HepG2 (cell line): ENCODE measurements at regions not wholly inside any gene's neighbourhood (a gene's known extent, or its start where the extent isn't known, plus 50 kb on each side); places are given as distances from the start of the nearest gene placed in this dataset.

Source experiments
- HDAC1 ChIP-seq: sonication (generic); formaldehyde crosslinking; IDR thresholded peaks from 2 replicates; pipeline ENCODE4 v1.5.1; 2020; ENCODE audit warnings: mild to moderate bottlenecking, missing genetic modification reagents
- MIXL1 ChIP-seq: IDR thresholded peaks from 2 replicates; pipeline ENCODE4 v1.6.1; 2016
- RCOR2 ChIP-seq: IDR thresholded peaks from 2 replicates; pipeline ENCODE4 v1.6.1; 2016; ENCODE audit warnings: missing biosample characterization, missing genetic modification reagents
- THAP11 ChIP-seq: IDR thresholded peaks from 2 replicates; pipeline ENCODE4 v1.6.1; 2016; ENCODE audit warnings: missing biosample characterization, missing genetic modification reagents
- XRCC5 ChIP-seq: fragments of 200-400 bp; formaldehyde crosslinking; optimal IDR thresholded peaks from 2 replicates; pipeline ENCODE3; 2017; ENCODE audit warnings: mild to moderate bottlenecking, low read length
- ZNF180 ChIP-seq: sonication (generic); formaldehyde crosslinking; IDR thresholded peaks from 2 replicates; pipeline ENCODE4 v1.4.0; 2020; ENCODE audit warnings: low read depth, missing genetic modification reagents, borderline replicate concordance
- ZNF589 ChIP-seq: sonication (generic); formaldehyde crosslinking; conservative IDR thresholded peaks from 2 replicates; pipeline ENCODE4 v1.8.0; 2022; ENCODE audit warnings: mild to moderate bottlenecking, moderate library complexity, missing genetic modification reagents
- ZSCAN22 ChIP-seq: sonication (generic); formaldehyde crosslinking; IDR thresholded peaks from 2 replicates; pipeline ENCODE4 v1.4.0; 2020; ENCODE audit warnings: mild to moderate bottlenecking, missing genetic modification reagents
- TF ChIP-seq, protein P1 (sequence below): sonication (generic); formaldehyde crosslinking; IDR thresholded peaks from 2 replicates; pipeline ENCODE4 v1.5.0; 2020; ENCODE audit warnings: missing genetic modification reagents
- TF ChIP-seq, protein P2 (sequence below): sonication (generic); formaldehyde crosslinking; IDR thresholded peaks from 2 replicates; pipeline ENCODE4 v1.4.0; 2020; ENCODE audit warnings: missing genetic modification reagents, low read depth, mild to moderate bottlenecking, borderline replicate concordance
- TF ChIP-seq, protein P3 (sequence below): sonication (generic); formaldehyde crosslinking; conservative IDR thresholded peaks from 2 replicates; pipeline ENCODE4 v1.8.1; 2023; ENCODE audit warnings: missing genetic modification reagents

DNA sequence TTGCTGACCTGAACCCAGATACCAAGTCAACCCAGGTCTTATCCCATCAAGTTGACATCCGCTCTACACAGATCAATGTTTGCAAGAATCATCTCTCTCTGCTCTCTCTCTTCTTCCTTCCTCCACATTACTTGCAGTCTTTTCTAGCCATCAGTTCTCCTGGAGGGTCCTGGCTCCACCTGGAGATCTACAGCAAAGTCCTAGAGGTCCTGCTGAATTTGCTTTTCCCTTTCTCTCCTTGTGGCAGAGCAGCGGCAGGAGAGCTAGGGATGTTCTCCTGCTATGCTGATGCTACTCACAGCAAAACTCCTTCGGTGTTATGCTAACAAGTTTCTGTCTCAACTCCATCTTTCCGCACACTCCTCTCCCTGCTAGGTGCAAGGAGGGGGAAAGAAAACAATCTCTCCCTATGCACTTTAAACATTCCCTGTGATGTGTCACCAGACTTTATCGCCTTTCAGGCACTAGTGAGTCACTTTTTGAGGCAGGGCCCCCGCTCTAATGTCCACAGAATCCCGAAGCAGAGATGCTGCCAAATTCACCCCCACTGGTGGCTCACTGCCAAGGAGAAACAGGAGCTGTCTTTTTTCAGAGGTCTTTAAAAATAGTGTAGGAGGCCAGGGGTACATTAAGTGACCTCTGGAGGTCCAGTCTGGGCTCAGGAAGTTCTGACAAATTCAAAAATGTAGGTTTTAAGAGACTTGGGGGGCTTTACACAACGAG is 62.6 kb downstream of the FAM50B start (continued):
- TF ChIP-seq ZNF180 (CRISPR knock-in tag) (no peak), MIXL1 (CRISPR knock-in tag) (peak; percentile 48; the same call in 1 of the 2 replicates), XRCC5 (peak; percentile 66), HDAC1 (CRISPR knock-in tag) (peak; percentile 68; the same call in 1 of the 2 replicates), ZSCAN22 (no peak), THAP11 (CRISPR knock-in tag) (no peak), ZNF589 (CRISPR knock-in tag) (no peak), RCOR2 (CRISPR knock-in tag) (peak; percentile 64; the same call in 1 of the 2 replicates)
- TF ChIP-seq, protein P1, sequence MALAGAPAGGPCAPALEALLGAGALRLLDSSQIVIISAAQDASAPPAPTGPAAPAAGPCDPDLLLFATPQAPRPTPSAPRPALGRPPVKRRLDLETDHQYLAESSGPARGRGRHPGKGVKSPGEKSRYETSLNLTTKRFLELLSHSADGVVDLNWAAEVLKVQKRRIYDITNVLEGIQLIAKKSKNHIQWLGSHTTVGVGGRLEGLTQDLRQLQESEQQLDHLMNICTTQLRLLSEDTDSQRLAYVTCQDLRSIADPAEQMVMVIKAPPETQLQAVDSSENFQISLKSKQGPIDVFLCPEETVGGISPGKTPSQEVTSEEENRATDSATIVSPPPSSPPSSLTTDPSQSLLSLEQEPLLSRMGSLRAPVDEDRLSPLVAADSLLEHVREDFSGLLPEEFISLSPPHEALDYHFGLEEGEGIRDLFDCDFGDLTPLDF (CRISPR knock-in tag) = no peak
- TF ChIP-seq, protein P2, sequence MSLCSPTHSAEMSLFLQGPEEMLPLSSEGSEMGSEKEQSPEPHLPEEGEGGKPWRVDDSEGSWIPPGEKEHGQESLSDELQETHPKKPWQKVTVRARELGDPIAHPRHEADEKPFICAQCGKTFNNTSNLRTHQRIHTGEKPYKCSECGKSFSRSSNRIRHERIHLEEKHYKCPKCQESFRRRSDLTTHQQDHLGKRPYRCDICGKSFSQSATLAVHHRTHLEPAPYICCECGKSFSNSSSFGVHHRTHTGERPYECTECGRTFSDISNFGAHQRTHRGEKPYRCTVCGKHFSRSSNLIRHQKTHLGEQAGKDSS (CRISPR knock-in tag) = no peak
- TF ChIP-seq, protein P3, sequence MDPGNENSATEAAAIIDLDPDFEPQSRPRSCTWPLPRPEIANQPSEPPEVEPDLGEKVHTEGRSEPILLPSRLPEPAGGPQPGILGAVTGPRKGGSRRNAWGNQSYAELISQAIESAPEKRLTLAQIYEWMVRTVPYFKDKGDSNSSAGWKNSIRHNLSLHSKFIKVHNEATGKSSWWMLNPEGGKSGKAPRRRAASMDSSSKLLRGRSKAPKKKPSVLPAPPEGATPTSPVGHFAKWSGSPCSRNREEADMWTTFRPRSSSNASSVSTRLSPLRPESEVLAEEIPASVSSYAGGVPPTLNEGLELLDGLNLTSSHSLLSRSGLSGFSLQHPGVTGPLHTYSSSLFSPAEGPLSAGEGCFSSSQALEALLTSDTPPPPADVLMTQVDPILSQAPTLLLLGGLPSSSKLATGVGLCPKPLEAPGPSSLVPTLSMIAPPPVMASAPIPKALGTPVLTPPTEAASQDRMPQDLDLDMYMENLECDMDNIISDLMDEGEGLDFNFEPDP (CRISPR knock-in tag) = no peak
